Activated CD8-positive, alpha-beta memory T cell treated with anti-CD3 and anti-CD28 coated beads for 48 hours (primary cell): ENCODE measurements at regions not wholly inside any gene's neighbourhood (a gene's known extent, or its start where the extent isn't known, plus 50 kb on each side); places are given as distances from the start of the nearest gene placed in this dataset.

Experiments
- DNase-seq, 3 experiments: peaks; one replicate each; pipeline ENCODE4 v3.0.0-alpha.2; 2020; ENCODE audit warnings: low read depth in 2 of 3, low spot score in 2 of 3

DNA sequence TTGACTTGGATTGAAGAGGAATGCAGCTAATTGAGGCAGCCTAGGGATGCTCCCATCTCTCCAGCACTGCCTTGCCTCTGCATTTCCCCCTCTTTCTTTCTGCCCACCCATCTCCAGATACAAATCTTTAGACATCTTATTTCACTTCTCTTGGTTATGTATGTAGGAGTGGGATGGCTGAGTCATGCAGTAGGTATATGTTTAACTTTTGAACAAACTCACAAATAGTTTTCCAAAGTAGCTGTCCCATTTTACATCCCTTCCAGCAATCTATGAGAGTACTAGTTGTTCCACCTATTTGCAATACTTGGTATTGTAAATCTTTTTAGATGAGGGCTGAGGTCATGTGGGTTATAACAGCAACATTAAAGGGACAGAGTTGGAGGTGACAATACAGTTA is 329.9 kb downstream of the DYSF start:
- no peak for DNase-seq

DNA sequence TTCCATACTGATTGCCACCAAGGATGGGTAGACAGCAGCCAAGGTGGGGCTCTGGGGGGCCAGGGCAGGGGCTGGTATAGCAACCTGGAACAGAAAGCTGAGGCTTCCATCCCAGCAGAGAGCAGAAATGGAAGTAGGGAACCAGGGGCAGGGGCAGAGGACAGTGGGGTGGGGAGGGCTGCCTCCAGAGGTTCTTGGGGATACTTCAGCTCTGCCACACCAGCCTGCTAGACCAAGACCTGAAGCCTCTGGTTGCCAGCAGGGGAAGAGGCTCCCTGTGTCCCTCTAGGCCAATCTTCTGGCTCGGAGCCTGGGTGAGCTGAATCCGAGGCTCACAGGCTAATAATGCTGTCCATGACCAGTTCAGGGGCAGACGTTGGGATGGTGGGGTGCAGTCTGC is 329.0 kb downstream of the DYSF start:
- DNase-seq: no peak

DNA sequence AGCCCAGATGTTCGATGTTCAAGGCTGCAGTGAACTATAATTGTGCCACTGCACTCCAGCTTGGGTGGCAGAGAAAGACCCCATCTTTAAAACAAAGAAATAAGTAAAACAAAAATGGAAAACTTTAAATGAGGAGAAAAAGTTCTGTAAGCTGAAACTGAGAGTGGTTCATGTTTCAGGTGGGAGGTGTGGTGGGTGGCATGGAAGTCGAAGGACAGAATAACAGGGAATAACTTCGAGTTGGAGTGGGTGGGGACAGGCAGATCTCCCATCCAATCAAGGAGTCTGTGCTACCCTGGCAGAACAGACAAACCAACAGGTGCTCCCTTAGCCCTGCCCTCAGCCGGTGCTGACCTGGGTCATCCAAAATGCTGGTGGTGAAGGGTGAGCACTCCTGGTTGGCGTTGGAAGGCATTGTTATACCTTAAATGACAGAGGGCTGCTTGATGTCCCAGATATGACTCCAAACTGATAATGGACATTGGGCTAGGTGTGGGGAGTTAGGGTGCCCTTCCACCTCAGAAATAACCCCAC is 328.4 kb downstream of the DYSF start:
- DNase-seq: no peak

DNA sequence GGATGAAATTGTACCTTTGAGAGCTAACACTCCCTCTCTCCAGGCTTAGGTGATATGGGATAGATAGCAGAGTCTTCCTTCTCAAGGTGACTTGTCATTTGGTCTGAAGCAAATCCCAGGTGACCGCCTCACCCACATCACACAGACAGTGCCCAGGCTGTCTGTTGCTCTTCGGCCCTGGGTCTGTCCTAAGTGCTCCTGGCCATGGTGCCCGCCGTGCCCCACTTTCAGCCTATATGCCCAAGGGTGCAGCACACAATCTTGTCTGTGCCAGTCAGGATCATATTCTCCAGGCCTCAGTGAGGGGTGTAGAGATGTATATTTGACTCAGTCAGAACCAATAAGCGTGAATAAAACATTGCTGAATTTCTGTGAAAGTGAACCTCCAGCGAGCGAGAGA is 326.8 kb downstream of the DYSF start:
- no peak for DNase-seq

DNA sequence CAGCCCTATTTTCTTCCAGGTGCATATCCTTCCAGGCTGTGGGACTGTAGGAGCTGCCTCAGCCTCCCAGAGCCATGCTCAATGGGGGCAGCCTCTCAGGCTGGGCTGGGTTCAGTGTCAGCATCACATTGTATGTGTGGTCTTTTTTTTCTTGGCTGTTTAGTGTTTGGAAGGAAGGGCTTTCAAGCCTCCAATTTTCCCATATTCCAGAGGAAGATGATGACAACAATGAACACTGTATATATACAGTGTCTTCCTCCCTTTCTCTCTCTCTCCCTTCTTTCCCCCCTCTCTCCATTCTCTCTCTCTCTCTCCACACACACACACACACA is 326.4 kb downstream of the DYSF start:
- no peak for DNase-seq

DNA sequence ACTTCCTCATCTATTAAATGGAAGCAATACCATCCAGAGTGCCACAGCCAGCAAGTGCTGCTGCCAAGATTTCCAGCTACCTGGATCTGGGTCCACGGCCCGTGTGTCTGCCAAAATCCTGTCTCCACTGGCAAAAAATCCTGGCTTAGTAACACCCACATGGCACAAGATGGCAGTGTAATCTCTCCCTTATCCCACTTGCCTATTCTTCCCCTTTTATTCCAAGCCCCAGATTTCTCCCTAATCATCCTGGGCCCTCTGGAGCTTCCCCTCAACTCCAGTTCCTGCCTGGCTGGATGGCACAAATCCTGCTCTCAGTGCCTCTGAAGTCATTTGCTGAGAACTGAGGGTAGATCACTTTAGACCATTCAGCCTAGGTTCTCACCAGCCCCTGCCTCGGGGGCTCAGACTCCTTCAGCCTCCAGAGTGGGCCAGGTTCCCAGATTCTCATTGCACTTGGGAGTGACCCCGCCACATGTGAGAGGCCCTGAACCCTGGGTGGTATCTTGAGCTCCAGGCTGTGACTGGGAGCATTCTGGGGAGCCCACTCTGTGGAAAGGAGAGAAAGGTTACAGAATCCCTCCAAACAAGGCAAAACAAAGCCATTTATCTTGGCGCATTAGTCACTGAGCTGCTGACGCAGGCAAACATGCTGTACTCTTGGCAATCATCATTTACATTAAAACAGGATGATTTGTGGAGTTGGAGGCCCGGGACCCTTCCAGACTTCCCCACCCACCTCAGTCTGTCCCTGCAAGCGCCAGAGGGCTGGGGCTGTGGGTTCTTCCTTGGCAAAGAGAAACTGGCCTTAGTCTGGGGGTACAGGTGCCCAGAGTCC is 325.8 kb downstream of the DYSF start:
- no peak for DNase-seq

DNA sequence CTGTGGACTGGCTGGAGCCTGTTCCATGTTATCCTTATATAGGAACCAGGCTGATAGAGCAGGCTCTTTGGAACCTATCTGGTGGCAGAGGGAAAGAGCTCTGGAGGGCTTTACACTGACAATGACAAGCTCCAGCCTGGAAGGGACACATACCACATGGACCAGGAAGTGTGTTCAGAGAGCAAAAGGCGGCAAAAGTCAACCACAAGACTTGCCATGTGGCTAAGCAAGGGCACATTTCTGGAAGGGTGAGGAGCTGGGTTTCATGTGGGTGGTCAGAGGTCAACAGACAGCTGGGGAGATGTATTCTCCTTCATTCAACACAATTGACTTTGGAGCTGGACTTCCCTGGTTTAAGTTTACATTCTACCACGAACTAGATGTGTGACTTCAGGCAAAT is 325.2 kb downstream of the DYSF start:
- DNase-seq: no peak

DNA sequence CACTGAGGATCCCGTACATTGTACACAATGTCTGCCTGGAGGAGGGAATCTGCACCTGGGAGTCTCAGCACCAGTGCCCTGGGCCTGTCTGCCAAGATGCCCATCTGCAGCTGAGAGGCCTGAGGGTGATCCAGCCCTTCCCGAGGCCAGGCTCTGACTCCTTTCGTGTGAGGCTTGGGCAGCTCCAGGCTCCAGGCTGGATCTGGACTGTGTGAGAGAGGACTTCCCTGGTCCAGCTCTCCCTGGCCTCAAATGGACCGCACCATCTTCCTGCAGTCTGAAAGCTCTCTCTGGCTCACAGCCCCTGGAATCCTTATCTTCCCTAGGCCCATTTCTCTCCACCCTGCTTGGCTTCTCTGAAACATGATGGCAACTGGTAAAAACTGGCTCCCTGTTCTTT is 324.6 kb downstream of the DYSF start:
- DNase-seq: no peak

DNA sequence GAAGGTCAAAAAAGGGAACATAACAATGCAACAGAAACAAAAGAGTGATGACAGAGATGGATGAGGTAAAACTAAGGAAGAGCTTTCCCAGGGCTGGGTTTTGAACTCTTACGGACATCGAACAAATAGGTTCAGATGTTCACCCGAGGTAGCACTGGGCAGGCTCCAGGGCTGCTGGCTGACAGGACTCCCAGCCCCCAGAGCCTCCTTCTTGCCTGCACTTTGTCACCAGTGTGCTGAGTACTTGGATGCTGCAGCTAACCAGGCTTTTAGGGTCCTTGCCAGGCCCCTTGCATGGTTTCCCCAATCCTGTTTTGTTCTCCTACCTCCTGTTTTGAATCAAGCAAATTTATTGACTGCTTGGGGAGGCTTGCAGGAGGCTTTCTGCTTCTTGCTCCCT is 322.9 kb downstream of the DYSF start:
- no peak for DNase-seq

DNA sequence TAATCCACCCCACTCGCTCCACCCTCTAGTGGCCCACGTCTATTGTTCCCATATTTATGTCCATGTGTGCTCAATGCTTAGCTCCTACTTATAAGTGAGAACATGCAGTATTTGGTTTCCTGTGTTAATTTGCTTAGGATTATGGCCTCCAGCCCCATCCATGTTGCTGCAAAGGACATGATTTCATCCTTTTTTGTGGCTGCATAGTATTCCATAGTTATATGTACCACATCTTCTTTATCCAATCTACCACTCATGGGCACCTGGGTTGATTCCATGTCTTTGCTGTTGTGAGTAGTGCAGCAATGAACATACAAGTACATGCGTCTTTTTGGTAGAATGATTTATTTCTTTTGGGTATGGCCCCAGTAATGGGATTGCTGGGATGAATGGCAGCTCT is 319.9 kb downstream of the DYSF start:
- DNase-seq: no peak

DNA sequence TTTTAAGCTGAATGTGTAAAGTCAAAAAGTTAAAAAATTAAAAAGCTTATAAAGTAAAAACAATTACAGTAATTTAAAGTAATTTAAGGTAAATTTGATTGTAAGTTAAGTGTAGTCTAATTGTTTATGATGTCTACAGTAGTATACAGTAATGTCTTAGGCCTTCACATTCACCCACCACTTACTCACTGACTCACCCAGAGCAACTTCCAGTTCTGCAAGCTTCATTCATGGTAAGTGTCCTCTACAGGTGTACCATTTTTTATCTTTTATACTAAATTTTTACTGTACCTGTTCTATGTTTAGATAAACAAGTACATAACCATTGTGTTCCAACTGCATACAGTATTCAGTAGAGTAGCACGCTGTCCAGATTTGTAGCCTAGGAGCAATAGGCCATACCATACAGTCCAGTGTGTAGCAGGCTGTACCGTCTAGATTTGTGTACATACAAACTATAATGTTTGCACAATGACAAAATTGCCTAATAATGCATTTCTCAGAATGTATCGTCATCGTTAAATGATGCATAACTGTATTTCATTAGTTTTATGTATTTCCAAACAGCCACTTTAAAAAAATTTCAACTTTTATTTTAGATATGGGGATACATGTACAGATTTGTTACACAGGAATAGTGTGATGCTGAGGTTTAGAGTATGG is 319.3 kb downstream of the DYSF start:
- no peak for DNase-seq

DNA sequence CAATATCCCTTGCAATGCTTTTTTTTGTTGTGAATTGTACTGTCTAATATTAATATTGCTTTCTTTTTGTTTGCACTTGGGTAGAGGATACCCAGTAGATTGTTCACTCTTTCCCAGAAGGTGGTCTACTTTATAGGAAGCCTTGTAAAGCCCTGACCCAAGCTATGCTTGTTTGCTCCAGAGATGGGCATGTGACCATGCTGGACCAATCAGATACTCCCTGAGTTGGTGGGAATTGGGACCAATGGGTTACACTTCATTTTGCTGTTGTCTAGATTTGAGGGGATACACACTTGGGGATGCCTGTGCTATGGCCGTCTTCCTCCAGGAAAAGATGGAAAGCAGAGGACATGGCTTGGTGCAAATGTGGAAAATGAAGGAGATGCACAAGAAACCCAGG is 314.3 kb downstream of the DYSF start:
- no peak for DNase-seq

DNA sequence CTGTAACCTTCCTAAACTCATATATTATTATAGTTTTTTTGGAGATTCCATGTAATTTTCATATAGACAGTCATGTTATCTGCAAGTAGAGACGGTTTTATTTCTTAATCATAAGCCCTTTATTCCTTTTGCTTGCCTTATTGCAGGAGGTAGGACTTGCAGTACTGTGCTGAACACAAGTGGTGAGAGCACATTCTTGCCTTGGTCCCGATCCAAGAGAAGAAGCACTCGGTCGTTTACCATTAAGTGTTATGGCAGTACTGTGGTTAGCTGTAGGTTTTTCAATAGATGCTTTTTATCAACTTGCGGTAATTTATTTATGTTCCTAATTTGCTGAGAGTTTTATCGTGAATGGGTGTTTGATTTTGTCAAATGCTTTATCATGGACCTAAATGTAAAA is 305.7 kb downstream of the DYSF start:
- no peak for DNase-seq

DNA sequence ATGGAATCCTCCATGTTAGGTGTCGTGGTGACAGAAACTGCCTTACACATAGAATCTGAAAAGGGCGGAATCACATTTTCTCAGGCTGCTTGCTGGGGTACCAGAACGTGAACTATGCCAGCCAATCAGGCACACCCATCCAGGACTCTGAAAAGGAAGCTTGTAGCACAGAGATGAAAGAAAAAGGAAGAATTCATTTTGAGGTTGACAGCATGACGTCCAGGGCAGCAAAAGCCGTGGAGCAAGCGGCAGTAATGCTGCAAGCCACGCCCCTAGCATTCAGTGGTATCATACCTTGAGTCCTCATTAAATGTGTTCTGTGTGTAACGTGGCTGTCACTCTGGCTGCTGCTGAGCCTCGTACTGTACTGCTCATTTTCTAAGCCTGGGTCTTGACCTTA is 304.0 kb downstream of the DYSF start:
- DNase-seq: no peak

DNA sequence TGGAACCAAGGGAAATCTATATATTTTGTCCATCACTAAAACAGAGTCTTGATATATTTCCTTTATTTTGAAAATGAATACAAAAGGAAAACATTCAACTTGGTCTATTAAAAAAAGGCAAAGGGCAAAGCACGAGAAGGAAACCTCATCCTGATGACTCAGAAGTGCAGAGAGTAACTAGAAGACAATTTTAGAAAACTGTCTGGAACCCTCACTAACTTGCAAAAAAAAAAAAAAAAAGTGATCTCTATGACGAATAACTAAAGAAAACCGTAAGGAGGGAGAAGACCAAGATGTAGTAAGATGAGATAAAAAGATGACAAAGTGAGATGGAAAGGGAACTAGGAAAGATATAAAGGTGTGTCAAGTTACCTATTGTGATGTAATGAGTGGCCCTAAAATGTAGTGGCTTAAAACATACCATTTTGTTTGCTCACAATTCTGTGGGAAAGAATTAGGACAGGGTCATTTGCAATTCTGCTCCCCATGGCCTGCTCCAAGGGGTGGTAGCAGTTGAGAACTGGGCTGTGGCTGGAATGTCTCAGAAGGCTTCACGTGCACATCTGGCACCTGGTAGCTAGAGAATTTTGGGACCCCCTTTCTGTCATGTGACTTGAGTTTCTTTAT is 303.0 kb downstream of the DYSF start:
- no peak for DNase-seq

DNA sequence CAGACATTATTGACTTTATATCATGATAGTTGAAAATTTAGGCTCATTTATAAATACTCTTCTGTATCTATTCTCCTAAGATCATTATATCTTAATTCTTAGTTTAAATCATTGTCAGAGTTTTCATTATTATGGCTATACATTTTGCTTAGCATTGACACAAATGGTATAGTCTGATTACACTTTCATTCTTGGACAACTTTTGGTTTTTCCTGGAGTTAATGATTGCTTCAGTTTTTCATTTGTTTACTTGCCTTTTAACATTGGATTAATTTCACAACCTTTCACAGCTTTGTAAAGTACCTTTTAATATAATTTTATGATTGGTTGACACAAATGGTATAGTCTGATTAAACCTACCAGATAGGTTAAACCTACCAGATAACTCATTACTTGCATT is 298.2 kb downstream of the DYSF start:
- no peak for DNase-seq

DNA sequence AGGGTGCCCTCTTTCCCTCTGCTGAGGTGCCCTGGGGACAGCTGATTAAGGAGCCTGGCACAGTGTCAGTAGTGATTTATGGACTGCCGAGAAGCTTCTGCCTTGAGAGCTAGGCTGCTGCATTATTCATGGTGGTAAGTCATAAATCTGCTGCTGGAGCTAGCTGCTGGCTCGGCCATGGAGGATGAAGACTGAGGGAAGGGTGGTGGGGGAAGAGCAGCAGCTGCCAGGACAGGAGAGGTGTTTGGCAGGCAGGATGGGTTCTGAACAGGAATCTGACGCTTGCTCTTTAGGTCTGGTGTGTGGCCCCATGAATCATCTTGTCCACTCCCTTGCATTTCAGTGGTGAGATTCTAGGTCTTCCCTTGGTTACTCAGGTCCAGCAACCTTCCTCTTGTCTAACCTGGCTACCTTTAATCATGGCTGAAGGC is 296.3 kb downstream of the DYSF start:
- no peak for DNase-seq

DNA sequence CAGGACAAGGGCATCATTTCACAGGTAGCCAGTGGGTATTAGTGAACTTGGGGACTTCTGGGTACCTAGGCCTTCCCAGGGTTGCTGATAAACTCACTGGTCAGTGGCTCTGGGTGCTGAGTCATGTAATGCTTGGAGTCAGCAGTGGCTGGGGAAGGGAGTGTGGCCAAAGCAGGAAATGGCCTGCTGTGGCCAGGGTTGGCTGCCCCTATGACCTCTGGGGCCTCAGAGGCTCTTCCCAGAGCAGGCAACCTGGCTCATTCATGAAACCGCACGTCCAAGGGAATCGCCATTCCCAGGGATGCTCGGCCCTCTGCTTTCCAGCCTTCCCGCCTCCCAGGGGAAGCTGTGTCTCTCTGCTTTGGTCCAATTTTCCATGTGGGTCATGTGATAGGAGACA is 294.9 kb downstream of the DYSF start:
- DNase-seq: no peak

DNA sequence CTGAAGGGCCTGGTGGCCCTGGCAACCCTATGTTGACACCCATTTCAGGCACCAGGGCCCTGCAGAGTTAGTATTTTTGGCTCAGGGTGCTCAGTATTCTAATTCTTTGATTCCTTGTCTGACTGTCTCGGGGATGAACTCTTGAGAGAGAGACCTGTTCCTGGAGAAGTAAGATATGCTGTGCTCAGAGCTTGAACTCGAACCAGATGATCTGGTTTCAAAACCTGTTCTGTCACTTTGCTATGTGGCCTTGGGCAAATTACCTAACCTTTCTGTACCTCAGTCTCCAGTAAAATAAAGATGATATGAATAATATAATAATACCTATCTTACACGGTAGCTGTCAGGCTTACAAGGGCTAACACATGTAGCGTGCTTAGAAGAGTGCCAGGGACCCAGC is 294.2 kb downstream of the DYSF start:
- no peak for DNase-seq

DNA sequence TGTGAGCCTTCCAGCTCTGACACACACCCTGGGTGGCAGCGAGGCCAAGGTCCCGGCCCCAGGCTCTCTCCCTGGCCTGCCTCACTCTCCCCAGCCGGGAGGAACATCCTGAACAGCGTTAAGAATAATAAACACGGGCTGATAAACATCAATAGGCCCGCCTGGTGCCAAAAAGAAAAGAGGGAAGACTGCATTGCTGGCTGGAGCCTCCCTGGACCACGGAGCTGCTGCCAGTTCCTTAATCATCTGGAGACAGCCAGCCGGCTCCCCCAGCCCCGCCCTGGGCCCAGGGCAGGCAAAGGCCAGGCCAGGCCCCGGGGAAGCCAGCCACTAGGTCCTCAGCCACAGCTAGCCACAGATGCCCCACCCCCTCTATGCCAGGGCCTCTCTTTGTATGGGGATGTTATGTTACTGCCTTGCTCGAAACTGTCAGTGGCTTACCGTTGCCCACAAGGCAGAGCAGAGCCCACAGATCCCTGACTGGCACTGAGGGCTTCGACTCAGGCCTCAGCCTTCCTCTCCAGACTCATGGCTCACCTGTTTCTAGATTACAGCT is 293.7 kb downstream of the DYSF start:
- no peak for DNase-seq

DNA sequence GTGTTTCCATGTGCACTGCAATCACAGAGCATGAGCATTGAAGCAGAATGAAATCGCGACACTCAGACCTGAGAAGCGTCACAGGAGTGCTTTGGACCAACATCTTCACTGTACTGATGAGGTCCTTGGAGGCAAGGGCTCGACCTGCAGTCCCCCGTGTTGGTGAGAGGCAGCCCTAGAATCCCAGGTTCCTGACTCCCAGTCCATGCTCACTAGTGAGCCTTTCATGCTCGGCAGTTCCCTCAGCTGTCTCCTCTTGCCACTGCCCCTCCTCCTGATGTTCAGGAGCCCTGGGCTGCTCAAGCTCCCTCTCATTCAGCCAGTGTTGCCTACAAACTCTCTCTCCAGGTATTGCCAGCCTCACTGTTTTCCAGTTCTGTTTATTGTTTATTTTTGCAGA is 291.4 kb downstream of the DYSF start:
- no peak for DNase-seq
